Adrenal gland (tissue), 5 donors: ENCODE measurements at regions not wholly inside any gene's neighbourhood (a gene's known extent, or its start where the extent isn't known, plus 50 kb on each side); places are given as distances from the start of the nearest gene placed in this dataset.

Source experiments
- POLR2A ChIP-seq, 2 donors: fragments of 450-650 bp; IDR thresholded peaks; one replicate each; pipeline ENCODE4 v1.6.1; 2017; ENCODE audit warnings: antibody characterized with exemption in 2 of 2, mild to moderate bottlenecking in 2 of 2, moderate library complexity in 1 of 2
- TF ChIP-seq, protein P1 (sequence below), 6 experiments: fragments of 450-650 bp in 4 of 6; fragments of 200-600 bp in 2 of 6; sonication (generic) in 1 of 6; IDR thresholded peaks; 1 replicate in 5 of 6; 2 replicates in 1 of 6; pipeline versions ENCODE4 v1.5.1 to v1.8.0; 2016 to 2021; ENCODE audit warnings: antibody characterized with exemption in 6 of 6, mild to moderate bottlenecking in 2 of 6, moderate library complexity in 1 of 6
- donor health status: DM: no; HTN: no; CAD: no.

DNA sequence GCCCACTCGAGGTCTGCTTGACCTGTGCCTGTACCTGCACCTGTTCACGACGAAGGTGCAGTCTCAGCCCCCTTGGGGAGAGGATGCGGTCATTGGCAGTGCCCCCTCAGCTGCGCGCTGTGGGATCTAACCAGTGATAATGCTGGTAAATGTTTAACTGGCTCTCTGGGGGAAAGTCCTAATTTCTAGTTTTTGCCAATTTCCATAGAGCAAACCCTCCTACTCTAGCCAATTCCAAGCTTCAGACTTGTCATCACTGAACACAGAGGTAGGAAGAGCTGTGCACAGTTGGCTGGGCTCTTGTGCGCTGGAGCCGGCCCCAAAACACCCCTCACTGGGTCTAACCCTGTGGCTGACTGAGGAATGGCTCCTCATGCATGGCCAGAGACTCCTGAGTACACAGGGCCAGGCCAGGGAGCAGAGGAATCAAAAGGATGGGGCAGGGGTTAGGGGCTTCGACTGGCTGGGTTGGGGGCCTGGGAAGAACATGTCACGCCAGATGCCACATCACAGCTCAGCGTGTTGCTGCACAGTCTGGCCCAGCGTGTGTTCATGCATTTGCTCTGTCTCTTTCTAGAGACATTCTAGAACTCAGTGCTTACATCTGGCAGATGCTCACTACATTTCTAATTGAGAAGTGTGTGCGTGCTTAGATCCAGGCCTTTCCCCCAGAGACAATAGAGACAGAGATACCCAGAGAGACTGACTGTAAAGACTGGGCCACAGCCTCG, 270.8 kb downstream of the BCOR start:
- TF ChIP-seq, protein P1, sequence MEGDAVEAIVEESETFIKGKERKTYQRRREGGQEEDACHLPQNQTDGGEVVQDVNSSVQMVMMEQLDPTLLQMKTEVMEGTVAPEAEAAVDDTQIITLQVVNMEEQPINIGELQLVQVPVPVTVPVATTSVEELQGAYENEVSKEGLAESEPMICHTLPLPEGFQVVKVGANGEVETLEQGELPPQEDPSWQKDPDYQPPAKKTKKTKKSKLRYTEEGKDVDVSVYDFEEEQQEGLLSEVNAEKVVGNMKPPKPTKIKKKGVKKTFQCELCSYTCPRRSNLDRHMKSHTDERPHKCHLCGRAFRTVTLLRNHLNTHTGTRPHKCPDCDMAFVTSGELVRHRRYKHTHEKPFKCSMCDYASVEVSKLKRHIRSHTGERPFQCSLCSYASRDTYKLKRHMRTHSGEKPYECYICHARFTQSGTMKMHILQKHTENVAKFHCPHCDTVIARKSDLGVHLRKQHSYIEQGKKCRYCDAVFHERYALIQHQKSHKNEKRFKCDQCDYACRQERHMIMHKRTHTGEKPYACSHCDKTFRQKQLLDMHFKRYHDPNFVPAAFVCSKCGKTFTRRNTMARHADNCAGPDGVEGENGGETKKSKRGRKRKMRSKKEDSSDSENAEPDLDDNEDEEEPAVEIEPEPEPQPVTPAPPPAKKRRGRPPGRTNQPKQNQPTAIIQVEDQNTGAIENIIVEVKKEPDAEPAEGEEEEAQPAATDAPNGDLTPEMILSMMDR (IDR thresholded peaks at IDR 0.05), result no peak
- no peak for TF ChIP-seq POLR2A (IDR thresholded peaks at IDR 0.05)
